ENCODE measurements at regions not wholly inside any gene's neighbourhood (a gene's known extent, or its start where the extent isn't known, plus 50 kb on each side); places are given as distances from the start of the nearest gene placed in this dataset.

DNA sequence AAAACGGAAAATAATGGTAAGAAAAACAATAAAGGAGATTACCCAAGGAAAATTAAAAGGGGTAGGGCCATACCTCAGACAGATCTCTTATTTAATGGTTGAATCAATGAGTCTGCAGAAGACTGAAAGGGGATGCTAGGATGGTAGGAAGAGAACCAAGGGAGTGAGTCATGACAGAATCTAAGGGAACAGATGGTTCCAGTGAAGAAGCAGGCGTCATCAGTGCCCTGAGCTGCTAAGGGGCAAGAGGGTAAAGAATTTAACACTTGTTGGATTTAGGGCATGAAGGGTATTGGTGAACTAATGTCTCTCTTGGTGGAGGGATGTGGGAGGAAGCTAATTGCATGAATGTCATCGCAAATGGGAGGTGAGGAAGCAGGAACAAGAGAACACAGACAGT, 329.2 kb upstream of the TSHZ3 start:
- TF ChIP-seq YY1 (IDR thresholded peaks at IDR 0.05; ENCODE audit: insufficient read depth, insufficient read length) (no peak), ZNF274 (IDR thresholded peaks at IDR 0.05; ENCODE audit: low read depth, low read length) (no peak), SUZ12 (IDR thresholded peaks at IDR 0.05; ENCODE audit: extremely low read depth, insufficient read depth, insufficient read length) (no peak)
